Thoracic aorta (tissue), 2 donors: ENCODE measurements at regions not wholly inside any gene's neighbourhood (a gene's known extent, or its start where the extent isn't known, plus 50 kb on each side); places are given as distances from the start of the nearest gene placed in this dataset.

ENCODE experiments used
- ATAC-seq: fragments of 150-250 bp; one replicate; pipeline ENCODE4 v1.8.0; 2017; ENCODE audit warnings: low read depth; ENCODE audit not compliant: insufficient number of reproducible peaks, low FRiP score
- DNase-seq: peaks from one replicate; pipeline ENCODE4 v3.0.0-alpha.2; 2020; ENCODE audit warnings: low spot score
- H3K27ac ChIP-seq, 2 donors: fragments of 200-600 bp; sonication (generic); 1 replicate in 1 of 2; 2 replicates in 1 of 2; pipeline ENCODE4 v1.5.1; 2016; ENCODE audit warnings: mild to moderate bottlenecking in 2 of 2, moderate library complexity in 2 of 2
- H3K27me3 ChIP-seq: fragments of 200-600 bp; sonication (generic); replicated peaks from 2 replicates; pipeline ENCODE4 v1.6.0; 2016; ENCODE audit warnings: mild to moderate bottlenecking; ENCODE audit not compliant: insufficient read depth
- H3K36me3 ChIP-seq: fragments of 200-600 bp; sonication (generic); one replicate; pipeline ENCODE4 v1.5.1; 2016
- H3K4me1 ChIP-seq, 2 donors: fragments of 200-600 bp; sonication (generic); 1 replicate in 1 of 2; 2 replicates in 1 of 2; pipeline versions ENCODE4 v1.5.1 to v1.6.0; 2016; ENCODE audit warnings: low read depth in 2 of 2, mild to moderate bottlenecking in 1 of 2; ENCODE audit not compliant: control insufficient read depth in 1 of 2
- H3K4me3 ChIP-seq: fragments of 200-600 bp; sonication (generic); 2 replicates; pipeline ENCODE4 v1.5.1; 2016; ENCODE audit warnings: mild to moderate bottlenecking
- H3K9me3 ChIP-seq: fragments of 200-600 bp; sonication (generic); 2 replicates; pipeline ENCODE4 v1.5.1; 2016
- CTCF ChIP-seq: fragments of 200-600 bp; sonication (generic); IDR thresholded peaks from one replicate; pipeline ENCODE4 v1.5.1; 2019; ENCODE audit warnings: antibody characterized with exemption

- no peak overlapping the region for H3K27ac ChIP-seq
- no peaks in the 10 kb centered on the region for H3K9me3 ChIP-seq
- H3K27me3 ChIP-seq, result no peaks in the 10 kb centered on the region
- DNase-seq (no peak), ATAC-seq (no peak)
- no peak for TF ChIP-seq CTCF
- H3K36me3 ChIP-seq, result no peaks in the 10 kb centered on the region
- no peak overlapping the region for H3K4me3 ChIP-seq
- no peaks in the 10 kb centered on the region for H3K4me1 ChIP-seq
Observed at GRCh38 chr22:27573280-27574001, 228.1 kb downstream of the MN1 start.

- Histone ChIP-seq H3K4me1 (no peaks in the 10 kb centered on the region), H3K4me3 (no peak overlapping the region), H3K27me3 (no peaks in the 10 kb centered on the region), H3K27ac (no peak overlapping the region), H3K36me3 (no peaks in the 10 kb centered on the region), H3K9me3 (no peaks in the 10 kb centered on the region)
- ATAC-seq, result no peak
- no peak for DNase-seq
- no peak for TF ChIP-seq CTCF
Observed at GRCh38 chr22:27574002-27574366, 227.6 kb downstream of the MN1 start.

- ATAC-seq (no peak), DNase-seq (no peak)
- no peaks in the 10 kb centered on the region for H3K9me3 ChIP-seq
- H3K4me1 ChIP-seq, result no peaks in the 10 kb centered on the region
- H3K4me3 ChIP-seq, result no peak overlapping the region
- H3K27me3 ChIP-seq, result no peaks in the 10 kb centered on the region
- no peaks in the 10 kb centered on the region for H3K36me3 ChIP-seq
- TF ChIP-seq CTCF, result no peak
- no peak overlapping the region for H3K27ac ChIP-seq
Observed at GRCh38 chr22:27574651-27575050, 226.9 kb downstream of the MN1 start.

GRCh38 chr22:27575348-27575747 is 226.2 kb downstream of the MN1 start:
- Histone ChIP-seq H3K4me1 (no peaks in the 10 kb centered on the region), H3K36me3 (no peaks in the 10 kb centered on the region), H3K9me3 (no peaks in the 10 kb centered on the region), H3K27me3 (no peaks in the 10 kb centered on the region), H3K4me3 (no peak overlapping the region), H3K27ac (no peak overlapping the region)
- no peak for TF ChIP-seq CTCF
- DNase-seq (no peak), ATAC-seq (no peak)

- H3K36me3 ChIP-seq, result no peaks in the 10 kb centered on the region
- ATAC-seq (no peak), DNase-seq (no peak)
- H3K27me3 ChIP-seq, result no peaks in the 10 kb centered on the region
- no peaks in the 10 kb centered on the region for H3K9me3 ChIP-seq
- no peak for TF ChIP-seq CTCF
- no peak overlapping the region for H3K4me3 ChIP-seq
- no peak overlapping the region for H3K27ac ChIP-seq
- peaks cover 0 to 2% of the 10 kb centered on the region in 2 donors for H3K4me1 ChIP-seq
Observed at GRCh38 chr22:27576413-27576812, 225.1 kb downstream of the MN1 start.
